ENCODE measurements at regions not wholly inside any gene's neighbourhood (a gene's known extent, or its start where the extent isn't known, plus 50 kb on each side); places are given as distances from the start of the nearest gene placed in this dataset.
"Not testable (repeated sequence)": the region's sequence is repeated elsewhere in the genome, so short reads cannot be mapped to it uniquely, and the experiment has no call there.

DNA sequence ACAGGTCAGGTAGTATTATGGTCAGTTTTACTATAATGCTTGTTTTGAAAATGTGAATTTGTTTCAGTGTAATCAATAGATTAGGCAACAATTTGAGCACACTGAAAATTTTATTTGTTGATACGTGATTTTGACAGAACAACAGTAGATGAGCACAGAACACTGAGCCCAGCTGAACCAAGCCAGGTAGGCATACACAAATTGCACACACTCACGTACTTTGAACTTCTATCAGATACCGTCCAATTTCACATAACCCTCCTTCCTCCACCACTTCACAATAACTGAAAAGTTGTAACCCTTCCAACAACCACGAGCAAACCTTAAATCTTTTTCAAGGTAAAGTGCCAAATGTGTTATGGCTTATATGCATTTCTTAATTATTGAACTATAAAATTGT is 229.5 kb upstream of the TMEFF2 start:
- Histone ChIP-seq H3K4me1 (ENCODE audit: control insufficient read depth in 1 of 2, low read depth in 2 of 2) (no peaks in the 10 kb centered on the region), H3K4me3 (no peak overlapping the region), H3K27me3 (replicated peaks; ENCODE audit: insufficient read depth) (no peaks in the 10 kb centered on the region), H3K36me3 (no peaks in the 10 kb centered on the region), H3K27ac (no peak overlapping the region), H3K9me3 (no peaks in the 10 kb centered on the region)
- TF ChIP-seq, protein P1, sequence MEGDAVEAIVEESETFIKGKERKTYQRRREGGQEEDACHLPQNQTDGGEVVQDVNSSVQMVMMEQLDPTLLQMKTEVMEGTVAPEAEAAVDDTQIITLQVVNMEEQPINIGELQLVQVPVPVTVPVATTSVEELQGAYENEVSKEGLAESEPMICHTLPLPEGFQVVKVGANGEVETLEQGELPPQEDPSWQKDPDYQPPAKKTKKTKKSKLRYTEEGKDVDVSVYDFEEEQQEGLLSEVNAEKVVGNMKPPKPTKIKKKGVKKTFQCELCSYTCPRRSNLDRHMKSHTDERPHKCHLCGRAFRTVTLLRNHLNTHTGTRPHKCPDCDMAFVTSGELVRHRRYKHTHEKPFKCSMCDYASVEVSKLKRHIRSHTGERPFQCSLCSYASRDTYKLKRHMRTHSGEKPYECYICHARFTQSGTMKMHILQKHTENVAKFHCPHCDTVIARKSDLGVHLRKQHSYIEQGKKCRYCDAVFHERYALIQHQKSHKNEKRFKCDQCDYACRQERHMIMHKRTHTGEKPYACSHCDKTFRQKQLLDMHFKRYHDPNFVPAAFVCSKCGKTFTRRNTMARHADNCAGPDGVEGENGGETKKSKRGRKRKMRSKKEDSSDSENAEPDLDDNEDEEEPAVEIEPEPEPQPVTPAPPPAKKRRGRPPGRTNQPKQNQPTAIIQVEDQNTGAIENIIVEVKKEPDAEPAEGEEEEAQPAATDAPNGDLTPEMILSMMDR (IDR thresholded peaks at IDR 0.05): no peak
- DNase-seq (ENCODE audit: low spot score) (no peak), ATAC-seq (ENCODE audit: insufficient number of reproducible peaks, low FRiP score, low read depth) (no peak)

DNA sequence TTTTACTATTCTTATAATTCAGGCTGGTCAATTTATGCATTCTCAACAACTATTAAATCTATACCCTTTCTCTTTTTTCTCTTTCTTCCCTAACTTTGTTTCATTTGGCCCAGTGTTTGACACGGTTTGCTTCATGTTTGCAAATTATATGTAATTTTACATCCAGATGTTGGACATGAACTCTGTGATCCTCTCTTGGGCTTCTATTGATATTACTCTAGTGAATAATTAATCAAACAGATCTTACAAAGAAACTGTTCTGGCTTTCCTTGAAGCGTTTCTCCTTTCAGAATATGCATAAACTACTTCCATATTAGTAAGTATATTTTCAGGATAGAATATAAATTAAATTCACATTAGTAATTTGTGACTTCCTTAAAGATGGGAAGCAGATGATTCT is 225.1 kb upstream of the TMEFF2 start:
- no peak for DNase-seq (ENCODE audit: low spot score)
- Histone ChIP-seq H3K9me3 (no peaks in the 10 kb centered on the region), H3K36me3 (no peaks in the 10 kb centered on the region), H3K27ac (no peak overlapping the region), H3K4me1 (ENCODE audit: control insufficient read depth in 1 of 2, low read depth in 2 of 2) (no peaks in the 10 kb centered on the region), H3K27me3 (replicated peaks; ENCODE audit: insufficient read depth) (no peaks in the 10 kb centered on the region), H3K4me3 (no peak overlapping the region)
- no peak for ATAC-seq (ENCODE audit: insufficient number of reproducible peaks, low FRiP score, low read depth)
- TF ChIP-seq, protein P1 (IDR thresholded peaks at IDR 0.05): no peak

DNA sequence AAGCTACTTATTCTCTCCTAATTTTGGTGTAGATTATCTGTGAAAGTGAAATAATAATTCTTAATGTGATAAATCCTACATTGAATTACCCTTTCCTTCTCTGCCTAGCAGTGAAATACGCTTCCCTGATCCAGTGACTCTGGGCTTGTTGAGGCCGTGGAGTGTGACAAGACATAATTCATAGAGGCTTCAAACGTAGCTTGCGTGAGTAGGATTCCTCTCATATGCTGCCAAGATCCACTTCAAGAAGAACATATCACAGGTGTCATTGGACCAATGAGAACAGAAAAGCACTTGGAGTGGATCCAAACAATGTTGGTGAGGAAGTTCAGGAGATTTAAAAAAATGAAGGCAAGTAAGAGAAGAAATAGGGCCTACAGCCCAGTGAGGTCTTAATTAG is 221.3 kb upstream of the TMEFF2 start:
- Histone ChIP-seq H3K4me3 (no peak overlapping the region), H3K36me3 (no peaks in the 10 kb centered on the region), H3K4me1 (ENCODE audit: control insufficient read depth in 1 of 2, low read depth in 2 of 2) (no peaks in the 10 kb centered on the region), H3K27me3 (replicated peaks; ENCODE audit: insufficient read depth) (no peaks in the 10 kb centered on the region), H3K27ac (no peak overlapping the region), H3K9me3 (no peaks in the 10 kb centered on the region)
- DNase-seq (ENCODE audit: low spot score) (no peak), ATAC-seq (ENCODE audit: insufficient number of reproducible peaks, low FRiP score, low read depth) (no peak)
- TF ChIP-seq, protein P1 (IDR thresholded peaks at IDR 0.05): no peak

DNA sequence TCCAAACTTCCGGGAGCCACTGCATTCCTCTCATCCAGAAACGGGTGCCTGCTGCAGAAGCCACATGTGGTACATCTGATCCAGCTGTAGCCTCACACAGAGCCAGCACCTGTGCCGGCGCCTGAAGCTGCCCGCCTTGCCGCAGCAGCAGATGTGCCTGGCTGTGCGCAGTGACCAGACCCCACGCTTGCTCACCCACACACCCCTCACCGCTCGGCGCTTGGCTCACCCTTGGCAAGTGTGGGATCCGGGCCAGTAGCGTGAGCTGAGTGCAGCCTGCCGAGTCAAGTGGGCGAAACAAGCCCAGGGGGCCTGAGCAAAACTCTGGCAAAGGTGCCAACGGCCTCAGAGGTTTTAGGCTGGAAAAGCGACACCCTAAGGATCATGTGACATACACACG is 220.1 kb upstream of the TMEFF2 start:
- Histone ChIP-seq H3K4me3 (no peak overlapping the region), H3K27me3 (replicated peaks; ENCODE audit: insufficient read depth) (no peaks in the 10 kb centered on the region), H3K27ac (no peak overlapping the region), H3K9me3 (no peaks in the 10 kb centered on the region), H3K4me1 (ENCODE audit: control insufficient read depth in 1 of 2, low read depth in 2 of 2) (no peaks in the 10 kb centered on the region), H3K36me3 (no peaks in the 10 kb centered on the region)
- TF ChIP-seq, protein P1 (IDR thresholded peaks at IDR 0.05): no peak
- ATAC-seq (ENCODE audit: insufficient number of reproducible peaks, low FRiP score, low read depth) (no peak), DNase-seq (ENCODE audit: low spot score) (no peak)

DNA sequence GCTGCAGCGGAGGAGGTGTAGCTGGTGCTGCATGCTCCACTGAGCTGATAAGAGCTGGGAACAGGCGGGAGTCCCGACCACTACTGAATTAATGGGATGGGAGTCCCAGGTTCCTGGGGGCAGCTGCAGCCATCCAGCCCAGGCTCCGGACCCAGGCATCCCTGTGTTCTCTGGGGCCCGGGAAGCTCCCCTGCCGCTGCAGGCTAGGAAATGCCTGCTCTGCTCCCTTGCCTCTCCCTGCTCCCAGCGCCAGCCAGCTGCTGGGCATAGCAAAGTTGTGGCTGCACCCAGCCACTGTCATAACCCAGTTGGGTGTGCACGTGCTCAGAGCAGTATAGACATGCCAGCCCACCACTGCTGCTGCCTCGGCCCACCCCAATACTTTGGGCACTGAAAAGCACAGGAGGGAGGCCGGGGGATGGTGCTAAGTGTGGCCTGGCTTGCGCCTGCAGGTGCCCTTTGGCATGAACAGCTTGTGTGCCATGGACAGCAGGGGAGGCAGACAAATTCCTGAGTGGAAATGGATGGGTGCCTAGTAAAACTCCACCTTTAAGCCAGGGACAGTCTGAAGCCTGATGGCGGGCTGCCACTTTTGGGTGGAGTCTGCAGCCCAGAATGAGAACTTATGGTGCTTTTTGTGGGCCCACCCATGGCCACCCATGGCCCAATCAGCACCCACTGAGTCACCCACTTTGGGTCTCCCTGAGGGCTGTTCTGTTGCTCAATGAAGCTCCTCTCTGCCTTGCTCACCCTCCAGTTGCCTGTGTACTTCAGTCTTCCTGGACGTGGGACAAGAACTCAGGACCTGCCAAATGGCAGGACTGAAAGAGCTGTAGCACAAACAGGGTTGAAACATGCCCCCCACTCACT is 219.3 kb upstream of the TMEFF2 start:
- TF ChIP-seq, protein P1 (IDR thresholded peaks at IDR 0.05): no peak
- H3K4me1 ChIP-seq (ENCODE audit: control insufficient read depth in 1 of 2, low read depth in 2 of 2): no peaks in the 10 kb centered on the region
- no peaks in the 10 kb centered on the region for H3K36me3 ChIP-seq
- H3K9me3 ChIP-seq: no peaks in the 10 kb centered on the region
- H3K27ac ChIP-seq: no peak overlapping the region
- ATAC-seq (ENCODE audit: insufficient number of reproducible peaks, low FRiP score, low read depth): no peak
- H3K27me3 ChIP-seq (replicated peaks; ENCODE audit: insufficient read depth): no peaks in the 10 kb centered on the region
- H3K4me3 ChIP-seq: no peak overlapping the region
- no peak for DNase-seq (ENCODE audit: low spot score)

DNA sequence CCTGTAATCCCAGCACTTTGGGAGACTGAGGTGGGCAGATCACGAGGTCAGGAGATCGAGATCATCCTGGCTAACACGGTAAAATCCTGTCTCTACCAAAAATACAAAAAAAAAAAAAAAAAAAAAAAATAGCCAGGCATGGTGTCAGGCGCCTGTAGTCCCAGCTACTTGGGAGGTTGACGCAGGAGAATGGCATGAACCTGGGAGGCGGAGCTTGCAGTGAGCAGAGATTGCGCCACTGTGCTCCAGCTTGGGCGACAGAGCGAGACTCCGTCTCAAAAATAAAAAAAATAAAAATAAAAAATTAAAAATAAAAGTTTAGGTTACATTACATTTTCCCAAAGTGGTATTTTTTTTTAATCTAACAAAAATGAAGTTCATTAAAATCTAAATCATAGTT is 218.1 kb upstream of the TMEFF2 start:
- H3K27me3 ChIP-seq (replicated peaks; ENCODE audit: insufficient read depth); ATAC-seq (ENCODE audit: insufficient number of reproducible peaks, low FRiP score, low read depth): not testable (repeated sequence)

More for the DNA sequence above, 218.1 kb upstream of the TMEFF2 start:
- not testable (repeated sequence) for H3K27ac ChIP-seq; DNase-seq (ENCODE audit: low spot score); H3K36me3 ChIP-seq; H3K9me3 ChIP-seq; H3K4me3 ChIP-seq; H3K4me1 ChIP-seq (ENCODE audit: control insufficient read depth in 1 of 2, low read depth in 2 of 2)

Measured in thoracic aorta (tissue), 2 donors.